ENCODE measurements at regions not wholly inside any gene's neighbourhood (a gene's known extent, or its start where the extent isn't known, plus 50 kb on each side); places are given as distances from the start of the nearest gene placed in this dataset.
A peak's percentile ranks its signal among the peaks of the same experiment; 100 is the strongest.

- no peak for TF ChIP-seq CTCF (IDR thresholded peaks at IDR 0.05; ENCODE audit: insufficient read depth, low read depth, low read length, missing control alignments)
- no peak overlapping the region for H3K4me3 ChIP-seq (ENCODE audit: low read length)
- peak; percentile 67 for DNase-seq (ENCODE audit: low read depth)
Observed at GRCh38 chr15:81504170-81504905, 130.3 kb upstream of the TMC3 start.

GRCh38 chr15:81502439-81502838, 128.4 kb upstream of the TMC3 start:
- TF ChIP-seq CTCF (IDR thresholded peaks at IDR 0.05; ENCODE audit: insufficient read depth, low read depth, low read length, missing control alignments) = no peak
- no peak overlapping the region for H3K4me3 ChIP-seq (ENCODE audit: low read length)
- DNase-seq (ENCODE audit: low read depth) = no peak

- no peak for DNase-seq (ENCODE audit: low read depth)
- no peak overlapping the region for H3K4me3 ChIP-seq (ENCODE audit: low read length)
- TF ChIP-seq CTCF (IDR thresholded peaks at IDR 0.05; ENCODE audit: insufficient read depth, low read depth, low read length, missing control alignments) = no peak
Observed at GRCh38 chr15:81500081-81500480, 126.1 kb upstream of the TMC3 start.

GRCh38 chr15:81498294-81498693, 124.3 kb upstream of the TMC3 start:
- no peak for DNase-seq (ENCODE audit: low read depth)
- H3K4me3 ChIP-seq (ENCODE audit: low read length) = no peak overlapping the region
- TF ChIP-seq CTCF (IDR thresholded peaks at IDR 0.05; ENCODE audit: insufficient read depth, low read depth, low read length, missing control alignments) = no peak

- H3K4me3 ChIP-seq (ENCODE audit: low read length) = no peak overlapping the region
- no peak for DNase-seq (ENCODE audit: low read depth)
- no peak for TF ChIP-seq CTCF (IDR thresholded peaks at IDR 0.05; ENCODE audit: insufficient read depth, low read depth, low read length, missing control alignments)
Observed at GRCh38 chr15:81497238-81497637, 123.2 kb upstream of the TMC3 start.

GRCh38 chr15:81495780-81496467, 121.9 kb upstream of the TMC3 start:
- no peak overlapping the region for H3K4me3 ChIP-seq (ENCODE audit: low read length)
- no peak for TF ChIP-seq CTCF (IDR thresholded peaks at IDR 0.05; ENCODE audit: insufficient read depth, low read depth, low read length, missing control alignments)
- no peak for DNase-seq (ENCODE audit: low read depth)
